ENCODE measurements at regions not wholly inside any gene's neighbourhood (a gene's known extent, or its start where the extent isn't known, plus 50 kb on each side); places are given as distances from the start of the nearest gene placed in this dataset.

DNA sequence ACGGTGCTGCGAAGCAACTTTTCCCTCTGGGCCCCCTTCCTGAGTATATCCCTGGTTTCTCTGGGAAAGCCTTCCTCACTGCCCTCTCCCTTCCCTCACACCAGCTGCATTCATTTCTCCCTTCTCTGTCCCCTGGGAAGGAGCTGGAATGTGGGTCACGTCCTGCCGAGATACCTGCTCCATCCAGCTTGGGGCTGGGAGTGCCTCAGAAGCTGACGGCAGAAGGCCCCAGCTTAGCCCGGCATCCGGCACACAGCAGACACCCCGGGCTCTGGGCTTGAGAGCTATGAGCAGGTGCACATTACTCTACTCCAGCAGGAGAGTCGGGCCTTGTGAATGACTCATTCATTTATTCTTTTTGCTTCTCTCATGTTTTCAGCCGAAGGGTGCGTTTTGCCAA lies 170.6 kb downstream of the TEX29 start:
- TF ChIP-seq, protein P1, sequence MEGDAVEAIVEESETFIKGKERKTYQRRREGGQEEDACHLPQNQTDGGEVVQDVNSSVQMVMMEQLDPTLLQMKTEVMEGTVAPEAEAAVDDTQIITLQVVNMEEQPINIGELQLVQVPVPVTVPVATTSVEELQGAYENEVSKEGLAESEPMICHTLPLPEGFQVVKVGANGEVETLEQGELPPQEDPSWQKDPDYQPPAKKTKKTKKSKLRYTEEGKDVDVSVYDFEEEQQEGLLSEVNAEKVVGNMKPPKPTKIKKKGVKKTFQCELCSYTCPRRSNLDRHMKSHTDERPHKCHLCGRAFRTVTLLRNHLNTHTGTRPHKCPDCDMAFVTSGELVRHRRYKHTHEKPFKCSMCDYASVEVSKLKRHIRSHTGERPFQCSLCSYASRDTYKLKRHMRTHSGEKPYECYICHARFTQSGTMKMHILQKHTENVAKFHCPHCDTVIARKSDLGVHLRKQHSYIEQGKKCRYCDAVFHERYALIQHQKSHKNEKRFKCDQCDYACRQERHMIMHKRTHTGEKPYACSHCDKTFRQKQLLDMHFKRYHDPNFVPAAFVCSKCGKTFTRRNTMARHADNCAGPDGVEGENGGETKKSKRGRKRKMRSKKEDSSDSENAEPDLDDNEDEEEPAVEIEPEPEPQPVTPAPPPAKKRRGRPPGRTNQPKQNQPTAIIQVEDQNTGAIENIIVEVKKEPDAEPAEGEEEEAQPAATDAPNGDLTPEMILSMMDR (IDR thresholded peaks at IDR 0.05), result no peak
- TF ChIP-seq POLR2A (IDR thresholded peaks at IDR 0.05), result no peak
